ENCODE measurements at regions not wholly inside any gene's neighbourhood (a gene's known extent, or its start where the extent isn't known, plus 50 kb on each side); places are given as distances from the start of the nearest gene placed in this dataset.
"Not testable (repeated sequence)": the region's sequence is repeated elsewhere in the genome, so short reads cannot be mapped to it uniquely, and the experiment has no call there.

- no peak overlapping the region for H3K4me3 ChIP-seq (ENCODE audit: insufficient read depth in 1 of 2, low read depth in 1 of 2, low read length in 2 of 2)
- no peak overlapping the region for H3K9ac ChIP-seq (ENCODE audit: low read length)
- no peak overlapping the region for H2BK5ac ChIP-seq (ENCODE audit: low read depth, low read length, poor library complexity, severe bottlenecking)
- no peak overlapping the region for H4K91ac ChIP-seq (ENCODE audit: low read length)
- H4K8ac ChIP-seq (ENCODE audit: low read length), result no peak overlapping the region
- H3K27ac ChIP-seq (ENCODE audit: low read length, poor library complexity, severe bottlenecking), result no peak overlapping the region
- no peaks in the 10 kb centered on the region for H3K36me3 ChIP-seq (ENCODE audit: control insufficient read depth in 1 of 2, insufficient read depth in 2 of 2, low read depth in 1 of 2, low read length in 2 of 2)
- no peaks in the 10 kb centered on the region for H3K9me3 ChIP-seq (ENCODE audit: control insufficient read depth, low read length)
- no peak overlapping the region for H3K4me2 ChIP-seq (ENCODE audit: low read length, poor library complexity, severe bottlenecking)
- H2BK12ac ChIP-seq (ENCODE audit: low read length in 2 of 2), result no peak overlapping the region
- H2BK15ac ChIP-seq (ENCODE audit: low read depth, poor library complexity, severe bottlenecking), result no peak overlapping the region
- H2BK120ac ChIP-seq (ENCODE audit: low read depth, low read length), result no peak overlapping the region
- no peaks in the 10 kb centered on the region for H3K27me3 ChIP-seq (ENCODE audit: control insufficient read depth in 1 of 2, insufficient read depth in 1 of 2, low read length in 2 of 2)
- H3K4me1 ChIP-seq (ENCODE audit: control insufficient read depth, insufficient read depth, low read depth, low read length), result peaks cover 1% of the 10 kb centered on the region
- no peak overlapping the region for H2AK5ac ChIP-seq (ENCODE audit: low read length, severe bottlenecking)
- H3K18ac ChIP-seq (ENCODE audit: low read depth in 1 of 2, low read length in 2 of 2), result no peak overlapping the region
- no peak overlapping the region for H3K14ac ChIP-seq (ENCODE audit: low read length in 2 of 2)
- H3K79me1 ChIP-seq (replicated peaks; ENCODE audit: low read length, poor library complexity, severe bottlenecking), result no peaks in the 10 kb centered on the region
- 67% methylated on average over 3 of the region's 3 CpGs for WGBS
- H2AFZ ChIP-seq (ENCODE audit: low read depth, low read length), result no peak overlapping the region
- DNase-seq, result no peak
- H3K23ac ChIP-seq (ENCODE audit: low read length in 2 of 2), result no peak overlapping the region
- H3K4ac ChIP-seq (ENCODE audit: low read depth in 1 of 2, low read length in 2 of 2), result no peak overlapping the region
Observed at GRCh38 chrX:77017093-77017492, 430.1 kb upstream of the FGF16 start.

GRCh38 chrX:77046180-77046810, 400.9 kb upstream of the FGF16 start:
- H2BK120ac ChIP-seq (ENCODE audit: low read depth, low read length); DNase-seq; H3K4me1 ChIP-seq (ENCODE audit: control insufficient read depth, insufficient read depth, low read depth, low read length); H2BK5ac ChIP-seq (ENCODE audit: low read depth, low read length, poor library complexity, severe bottlenecking); H3K23ac ChIP-seq (ENCODE audit: low read length in 2 of 2); H3K27ac ChIP-seq (ENCODE audit: low read length, poor library complexity, severe bottlenecking); H2BK12ac ChIP-seq (ENCODE audit: low read length in 2 of 2); H2AFZ ChIP-seq (ENCODE audit: low read depth, low read length); H3K14ac ChIP-seq (ENCODE audit: low read length in 2 of 2); H3K36me3 ChIP-seq (ENCODE audit: control insufficient read depth in 1 of 2, insufficient read depth in 2 of 2, low read depth in 1 of 2, low read length in 2 of 2); H3K9ac ChIP-seq (ENCODE audit: low read length); H2AK5ac ChIP-seq (ENCODE audit: low read length, severe bottlenecking); H3K79me1 ChIP-seq (replicated peaks; ENCODE audit: low read length, poor library complexity, severe bottlenecking); H3K4ac ChIP-seq (ENCODE audit: low read depth in 1 of 2, low read length in 2 of 2); H3K9me3 ChIP-seq (ENCODE audit: control insufficient read depth, low read length); H4K91ac ChIP-seq (ENCODE audit: low read length); H3K18ac ChIP-seq (ENCODE audit: low read depth in 1 of 2, low read length in 2 of 2); H3K27me3 ChIP-seq (ENCODE audit: control insufficient read depth in 1 of 2, insufficient read depth in 1 of 2, low read length in 2 of 2); H4K8ac ChIP-seq (ENCODE audit: low read length); H2BK15ac ChIP-seq (ENCODE audit: low read depth, poor library complexity, severe bottlenecking): not testable (repeated sequence)
- WGBS, result 2% methylated on average over 21 of the region's 29 CpGs
- peak overlapping the region; percentile 50 for H3K4me2 ChIP-seq (ENCODE audit: low read length, poor library complexity, severe bottlenecking)
- peak overlapping the region in 1 of 2 experiments; percentile 32 for H3K4me3 ChIP-seq (ENCODE audit: insufficient read depth in 1 of 2, low read depth in 1 of 2, low read length in 2 of 2)

- Histone ChIP-seq H3K9ac (ENCODE audit: low read length) (no peak overlapping the region), H3K9me3 (ENCODE audit: control insufficient read depth, low read length) (no peaks in the 10 kb centered on the region), H2BK120ac (ENCODE audit: low read depth, low read length) (no peak overlapping the region), H2BK15ac (ENCODE audit: low read depth, poor library complexity, severe bottlenecking) (no peak overlapping the region), H2AK5ac (ENCODE audit: low read length, severe bottlenecking) (no peak overlapping the region), H2BK5ac (ENCODE audit: low read depth, low read length, poor library complexity, severe bottlenecking) (no peak overlapping the region), H2BK12ac (ENCODE audit: low read length in 2 of 2) (no peak overlapping the region), H3K79me1 (replicated peaks; ENCODE audit: low read length, poor library complexity, severe bottlenecking) (no peaks in the 10 kb centered on the region), H4K8ac (ENCODE audit: low read length) (no peak overlapping the region), H2AFZ (ENCODE audit: low read depth, low read length) (no peak overlapping the region), H3K18ac (ENCODE audit: low read depth in 1 of 2, low read length in 2 of 2) (no peak overlapping the region), H4K91ac (ENCODE audit: low read length) (no peak overlapping the region), H3K23ac (ENCODE audit: low read length in 2 of 2) (no peak overlapping the region), H3K36me3 (ENCODE audit: control insufficient read depth in 1 of 2, insufficient read depth in 2 of 2, low read depth in 1 of 2, low read length in 2 of 2) (no peaks in the 10 kb centered on the region), H3K27me3 (ENCODE audit: control insufficient read depth in 1 of 2, insufficient read depth in 1 of 2, low read length in 2 of 2) (peaks cover 0 to 4% of the 10 kb centered on the region in 2 experiments), H3K27ac (ENCODE audit: low read length, poor library complexity, severe bottlenecking) (no peak overlapping the region), H3K4me1 (ENCODE audit: control insufficient read depth, insufficient read depth, low read depth, low read length) (no peaks in the 10 kb centered on the region), H3K4ac (ENCODE audit: low read depth in 1 of 2, low read length in 2 of 2) (no peak overlapping the region), H3K4me3 (ENCODE audit: insufficient read depth in 1 of 2, low read depth in 1 of 2, low read length in 2 of 2) (no peak overlapping the region), H3K14ac (ENCODE audit: low read length in 2 of 2) (no peak overlapping the region), H3K4me2 (ENCODE audit: low read length, poor library complexity, severe bottlenecking) (no peak overlapping the region)
- 60% methylated on average over 1 of the region's 2 CpGs for WGBS
- no peak for DNase-seq
Observed at GRCh38 chrX:77060572-77060971, 386.6 kb upstream of the FGF16 start.

- Histone ChIP-seq H3K18ac (ENCODE audit: low read depth in 1 of 2, low read length in 2 of 2) (no peak overlapping the region), H3K36me3 (ENCODE audit: control insufficient read depth in 1 of 2, insufficient read depth in 2 of 2, low read depth in 1 of 2, low read length in 2 of 2) (no peaks in the 10 kb centered on the region), H2AK5ac (ENCODE audit: low read length, severe bottlenecking) (no peak overlapping the region), H3K9ac (ENCODE audit: low read length) (no peak overlapping the region), H4K8ac (ENCODE audit: low read length) (no peak overlapping the region), H3K4ac (ENCODE audit: low read depth in 1 of 2, low read length in 2 of 2) (no peak overlapping the region), H4K91ac (ENCODE audit: low read length) (no peak overlapping the region), H3K4me1 (ENCODE audit: control insufficient read depth, insufficient read depth, low read depth, low read length) (no peaks in the 10 kb centered on the region), H3K23ac (ENCODE audit: low read length in 2 of 2) (no peak overlapping the region), H2AFZ (ENCODE audit: low read depth, low read length) (no peak overlapping the region), H3K4me3 (ENCODE audit: insufficient read depth in 1 of 2, low read depth in 1 of 2, low read length in 2 of 2) (no peak overlapping the region), H2BK120ac (ENCODE audit: low read depth, low read length) (no peak overlapping the region), H3K79me1 (replicated peaks; ENCODE audit: low read length, poor library complexity, severe bottlenecking) (no peaks in the 10 kb centered on the region), H3K4me2 (ENCODE audit: low read length, poor library complexity, severe bottlenecking) (no peak overlapping the region), H3K14ac (ENCODE audit: low read length in 2 of 2) (no peak overlapping the region), H3K27me3 (ENCODE audit: control insufficient read depth in 1 of 2, insufficient read depth in 1 of 2, low read length in 2 of 2) (peaks cover 0 to 4% of the 10 kb centered on the region in 2 experiments), H3K27ac (ENCODE audit: low read length, poor library complexity, severe bottlenecking) (no peak overlapping the region), H3K9me3 (ENCODE audit: control insufficient read depth, low read length) (no peaks in the 10 kb centered on the region), H2BK5ac (ENCODE audit: low read depth, low read length, poor library complexity, severe bottlenecking) (no peak overlapping the region), H2BK12ac (ENCODE audit: low read length in 2 of 2) (no peak overlapping the region), H2BK15ac (ENCODE audit: low read depth, poor library complexity, severe bottlenecking) (no peak overlapping the region)
- DNase-seq, result no peak
Observed at GRCh38 chrX:77061022-77061421, 386.2 kb upstream of the FGF16 start.

Data from mesenchymal stem cell (in vitro differentiated cells and primary cell).